Putamen (tissue), 1 donor: ENCODE measurements at regions not wholly inside any gene's neighbourhood (a gene's known extent, or its start where the extent isn't known, plus 50 kb on each side); places are given as distances from the start of the nearest gene placed in this dataset.
"Not testable (repeated sequence)": the region's sequence is repeated elsewhere in the genome, so short reads cannot be mapped to it uniquely, and the experiment has no call there.

Experiments
- DNase-seq: peaks from one replicate; pipeline ENCODE4 v3.0.0-alpha.2; 2016; ENCODE audit warnings: low spot score

- no peak for DNase-seq
These were observed 201.8 kb upstream of the GK2 start for GRCh38 chr4:79609817-79610216.

- no peak for DNase-seq
These were observed 200.0 kb upstream of the GK2 start for GRCh38 chr4:79607979-79608378.

- DNase-seq = no peak
These were observed 196.1 kb upstream of the GK2 start for GRCh38 chr4:79604152-79604551.

GRCh38 chr4:79603681-79604080, 195.7 kb upstream of the GK2 start:
- no peak for DNase-seq

- no peak for DNase-seq
These were observed 191.7 kb upstream of the GK2 start for GRCh38 chr4:79599691-79600090.

- no peak for DNase-seq
These were observed 190.8 kb upstream of the GK2 start for GRCh38 chr4:79598801-79599200.

GRCh38 chr4:79598214-79598613, 190.2 kb upstream of the GK2 start:
- no peak for DNase-seq

GRCh38 chr4:79597266-79597665, 189.2 kb upstream of the GK2 start:
- DNase-seq = no peak

- not testable (repeated sequence) for DNase-seq
These were observed 184.2 kb upstream of the GK2 start for GRCh38 chr4:79592218-79592617.

GRCh38 chr4:79588679-79589078, 180.7 kb upstream of the GK2 start:
- DNase-seq = no peak

- not testable (repeated sequence) for DNase-seq
These were observed 179.2 kb upstream of the GK2 start for GRCh38 chr4:79587207-79587606.

- DNase-seq = no peak
These were observed 177.8 kb upstream of the GK2 start for GRCh38 chr4:79585834-79586233.

- DNase-seq = no peak
These were observed 177.3 kb upstream of the GK2 start for GRCh38 chr4:79585330-79585729.

GRCh38 chr4:79584902-79585301, 176.9 kb upstream of the GK2 start:
- no peak for DNase-seq

GRCh38 chr4:79584352-79584751, 176.3 kb upstream of the GK2 start:
- DNase-seq = no peak

- no peak for DNase-seq
These were observed 170.6 kb upstream of the GK2 start for GRCh38 chr4:79578606-79579005.

- DNase-seq = no peak
These were observed 168.4 kb upstream of the GK2 start for GRCh38 chr4:79576429-79576753.

GRCh38 chr4:79575709-79576428, 167.8 kb upstream of the GK2 start:
- no peak for DNase-seq

- no peak for DNase-seq
These were observed 166.9 kb upstream of the GK2 start for GRCh38 chr4:79574741-79575451.

- DNase-seq = no peak
These were observed 155.2 kb upstream of the GK2 start for GRCh38 chr4:79563219-79563618.

GRCh38 chr4:79561751-79562150, 153.7 kb upstream of the GK2 start:
- DNase-seq = no peak

GRCh38 chr4:79559398-79559797, 151.4 kb upstream of the GK2 start:
- not testable (repeated sequence) for DNase-seq

- DNase-seq = no peak
These were observed 144.3 kb upstream of the GK2 start for GRCh38 chr4:79552311-79552710.

GRCh38 chr4:79551555-79551954, 143.5 kb upstream of the GK2 start:
- DNase-seq = no peak
